ENCODE measurements at regions not wholly inside any gene's neighbourhood (a gene's known extent, or its start where the extent isn't known, plus 50 kb on each side); places are given as distances from the start of the nearest gene placed in this dataset.

DNA sequence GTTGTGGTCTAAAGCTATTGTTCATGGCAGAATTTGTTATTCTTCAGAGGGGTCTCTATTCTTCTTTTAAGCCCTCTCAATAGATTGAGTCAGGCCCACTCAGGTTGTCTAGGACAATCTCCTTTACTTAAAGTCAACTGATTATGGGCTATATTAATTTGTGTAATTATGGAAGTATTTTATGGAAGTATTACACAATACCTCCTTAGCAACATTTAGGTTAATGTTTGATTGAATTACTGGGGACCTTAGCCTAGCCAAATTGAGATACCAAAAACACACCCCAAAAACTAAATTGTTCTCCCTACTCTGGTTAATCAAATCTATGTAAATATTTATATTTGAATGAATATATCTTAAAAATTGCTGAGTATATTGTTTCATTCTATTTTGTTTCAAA, 347.1 kb upstream of the GRIN3A start:
- TF ChIP-seq, protein P1, sequence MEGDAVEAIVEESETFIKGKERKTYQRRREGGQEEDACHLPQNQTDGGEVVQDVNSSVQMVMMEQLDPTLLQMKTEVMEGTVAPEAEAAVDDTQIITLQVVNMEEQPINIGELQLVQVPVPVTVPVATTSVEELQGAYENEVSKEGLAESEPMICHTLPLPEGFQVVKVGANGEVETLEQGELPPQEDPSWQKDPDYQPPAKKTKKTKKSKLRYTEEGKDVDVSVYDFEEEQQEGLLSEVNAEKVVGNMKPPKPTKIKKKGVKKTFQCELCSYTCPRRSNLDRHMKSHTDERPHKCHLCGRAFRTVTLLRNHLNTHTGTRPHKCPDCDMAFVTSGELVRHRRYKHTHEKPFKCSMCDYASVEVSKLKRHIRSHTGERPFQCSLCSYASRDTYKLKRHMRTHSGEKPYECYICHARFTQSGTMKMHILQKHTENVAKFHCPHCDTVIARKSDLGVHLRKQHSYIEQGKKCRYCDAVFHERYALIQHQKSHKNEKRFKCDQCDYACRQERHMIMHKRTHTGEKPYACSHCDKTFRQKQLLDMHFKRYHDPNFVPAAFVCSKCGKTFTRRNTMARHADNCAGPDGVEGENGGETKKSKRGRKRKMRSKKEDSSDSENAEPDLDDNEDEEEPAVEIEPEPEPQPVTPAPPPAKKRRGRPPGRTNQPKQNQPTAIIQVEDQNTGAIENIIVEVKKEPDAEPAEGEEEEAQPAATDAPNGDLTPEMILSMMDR (IDR thresholded peaks at IDR 0.05; ENCODE audit: insufficient read depth, low read length, poor library complexity, severe bottlenecking), result no peak
- DNase-seq (ENCODE audit: extremely low read depth, insufficient read length), result no peak
- H3K27me3 ChIP-seq (replicated peaks; ENCODE audit: control insufficient read depth, insufficient read depth, low read length), result no peaks in the 10 kb centered on the region

DNA sequence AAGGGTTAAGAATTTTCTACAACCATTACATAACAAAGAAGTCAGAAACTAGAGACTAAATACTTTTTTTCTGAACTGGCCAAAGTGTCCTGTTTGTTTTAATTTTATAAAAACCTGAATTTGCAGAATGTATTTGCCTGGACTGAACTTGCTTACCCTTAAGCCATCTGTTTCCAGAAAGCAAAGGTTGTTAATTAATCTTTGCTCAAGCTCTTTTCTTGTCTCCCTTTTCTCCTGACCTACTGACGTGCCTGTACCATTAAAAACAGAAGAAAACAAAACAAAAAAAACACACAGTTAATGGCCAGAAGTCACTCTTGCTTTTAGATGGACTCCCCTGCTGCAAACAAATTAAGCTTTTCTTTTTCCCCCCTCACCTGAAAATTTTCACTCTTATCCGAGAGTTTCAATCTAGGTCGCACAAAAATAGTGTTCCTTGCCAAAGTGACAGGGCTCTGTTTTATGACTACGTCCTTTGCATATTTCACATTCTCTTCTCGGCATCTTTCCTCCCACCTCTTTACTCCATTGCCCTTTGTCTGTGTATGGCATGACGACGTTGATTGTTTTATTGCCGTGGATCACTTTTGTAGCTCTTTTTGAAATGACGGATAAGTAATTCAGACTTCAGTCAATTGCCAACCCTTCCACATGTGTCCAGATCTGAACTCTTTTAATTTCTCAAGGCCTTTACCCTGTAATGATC, 333.8 kb upstream of the GRIN3A start:
- Histone ChIP-seq H3K36me3 (ENCODE audit: control insufficient read depth, insufficient read depth, low read length) (no peaks in the 10 kb centered on the region), H3K27me3 (replicated peaks; ENCODE audit: control insufficient read depth, insufficient read depth, low read length) (no peaks in the 10 kb centered on the region), H3K4me3 (replicated peaks; ENCODE audit: low read depth, low read length) (no peak overlapping the region)
- TF ChIP-seq, protein P1 (IDR thresholded peaks at IDR 0.05; ENCODE audit: insufficient read depth, low read length, poor library complexity, severe bottlenecking), result no peak
- DNase-seq (ENCODE audit: extremely low read depth, insufficient read length), result no peak

More for the DNA sequence above, 347.1 kb upstream of the GRIN3A start:
- Histone ChIP-seq H3K36me3 (ENCODE audit: control insufficient read depth, insufficient read depth, low read length) (no peaks in the 10 kb centered on the region), H3K4me3 (replicated peaks; ENCODE audit: low read depth, low read length) (no peak overlapping the region)

DNA sequence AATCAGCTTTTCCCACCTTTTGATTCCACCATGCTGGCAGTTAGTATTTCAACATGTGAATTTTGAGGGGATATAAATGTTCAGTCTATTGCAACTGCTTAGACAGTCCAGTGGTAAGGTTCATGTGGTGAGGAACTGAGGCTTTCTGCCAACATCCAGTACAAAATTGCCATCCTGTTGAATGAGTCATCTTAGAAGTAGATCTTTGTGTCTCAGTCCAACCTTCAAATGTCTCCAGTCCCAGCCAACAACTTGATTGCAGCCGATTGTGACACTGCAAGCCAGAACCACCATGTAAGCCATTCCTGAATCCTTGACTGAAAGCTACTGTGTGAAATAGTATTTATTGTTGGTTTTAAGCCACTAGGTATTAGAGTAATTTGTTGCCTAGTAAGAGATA, 331.5 kb upstream of the GRIN3A start:
- no peaks in the 10 kb centered on the region for H3K36me3 ChIP-seq (ENCODE audit: control insufficient read depth, insufficient read depth, low read length)
- no peak overlapping the region for H3K4me3 ChIP-seq (replicated peaks; ENCODE audit: low read depth, low read length)
- no peak for DNase-seq (ENCODE audit: extremely low read depth, insufficient read length)
- TF ChIP-seq, protein P1 (IDR thresholded peaks at IDR 0.05; ENCODE audit: insufficient read depth, low read length, poor library complexity, severe bottlenecking), result no peak
- H3K27me3 ChIP-seq (replicated peaks; ENCODE audit: control insufficient read depth, insufficient read depth, low read length), result no peaks in the 10 kb centered on the region

- DNase-seq (ENCODE audit: extremely low read depth, insufficient read length), result no peak
- no peaks in the 10 kb centered on the region for H3K36me3 ChIP-seq (ENCODE audit: control insufficient read depth, insufficient read depth, low read length)
- H3K27me3 ChIP-seq (replicated peaks; ENCODE audit: control insufficient read depth, insufficient read depth, low read length), result no peaks in the 10 kb centered on the region
- H3K4me3 ChIP-seq (replicated peaks; ENCODE audit: low read depth, low read length), result no peak overlapping the region
- TF ChIP-seq, protein P1 (IDR thresholded peaks at IDR 0.05; ENCODE audit: insufficient read depth, low read length, poor library complexity, severe bottlenecking), result no peak
These were observed 316.4 kb upstream of the GRIN3A start for GRCh38 chr9:102054811-102055210.

GRCh38 chr9:102049586-102050246, 311.3 kb upstream of the GRIN3A start:
- H3K27me3 ChIP-seq (replicated peaks; ENCODE audit: control insufficient read depth, insufficient read depth, low read length), result no peaks in the 10 kb centered on the region
- DNase-seq (ENCODE audit: extremely low read depth, insufficient read length), result no peak
- no peak overlapping the region for H3K4me3 ChIP-seq (replicated peaks; ENCODE audit: low read depth, low read length)
- TF ChIP-seq, protein P1 (IDR thresholded peaks at IDR 0.05; ENCODE audit: insufficient read depth, low read length, poor library complexity, severe bottlenecking), result no peak
- H3K36me3 ChIP-seq (ENCODE audit: control insufficient read depth, insufficient read depth, low read length), result no peaks in the 10 kb centered on the region

Measured in GM06990 (cell line).